ENCODE measurements at regions not wholly inside any gene's neighbourhood (a gene's known extent, or its start where the extent isn't known, plus 50 kb on each side); places are given as distances from the start of the nearest gene placed in this dataset.

GRCh38 chr4:35106091-35106734 is 1138.1 kb downstream of the ARAP2 start:
- Histone ChIP-seq H2BK15ac (ENCODE audit: low read depth, low read length) (no peak overlapping the region), H3T11ph (ENCODE audit: low read length) (no peak overlapping the region), H3K23ac (ENCODE audit: insufficient read length, low read depth, low read length) (no peak overlapping the region), H3K9me3 (ENCODE audit: control insufficient read depth, low read depth, low read length) (no peaks in the 10 kb centered on the region), H3K4ac (ENCODE audit: low read depth, low read length) (no peak overlapping the region), H4K91ac (ENCODE audit: insufficient read length, low read depth, low read length) (no peak overlapping the region), H3K14ac (ENCODE audit: insufficient read depth, low read length) (no peak overlapping the region), H2BK20ac (ENCODE audit: low read depth, low read length, poor library complexity, severe bottlenecking) (no peak overlapping the region), H3K9ac (ENCODE audit: extremely low read depth, insufficient read length, low read length) (no peak overlapping the region), H2AFZ (ENCODE audit: low read length) (no peak overlapping the region), H2BK120ac (ENCODE audit: low read depth, low read length, poor library complexity, severe bottlenecking) (no peak overlapping the region), H3K79me2 (ENCODE audit: insufficient read depth, low read length) (no peaks in the 10 kb centered on the region), H4K8ac (replicated peaks; ENCODE audit: insufficient read length, low read depth, low read length) (no peak overlapping the region), H2BK12ac (ENCODE audit: insufficient read length, low read depth, low read length) (no peak overlapping the region), H3K56ac (ENCODE audit: insufficient read length, low read depth, low read length) (no peak overlapping the region), H2BK5ac (ENCODE audit: insufficient read length, low read length) (no peak overlapping the region), H3K18ac (ENCODE audit: insufficient read length, low read depth, low read length) (no peak overlapping the region), H4K5ac (ENCODE audit: insufficient read length, low read depth, low read length) (no peak overlapping the region), H3K79me1 (ENCODE audit: insufficient read depth, low read depth, low read length, poor library complexity, severe bottlenecking) (no peaks in the 10 kb centered on the region), H3K23me2 (ENCODE audit: insufficient read length, low read depth, low read length, poor library complexity, severe bottlenecking) (no peaks in the 10 kb centered on the region), H3K27me3 (ENCODE audit: insufficient read depth, low read length) (no peaks in the 10 kb centered on the region), H4K20me1 (ENCODE audit: control insufficient read depth, insufficient read depth, insufficient read length) (no peaks in the 10 kb centered on the region), H3K27ac (ENCODE audit: insufficient read length, low read depth, low read length) (no peak overlapping the region), H2AK5ac (ENCODE audit: insufficient read length, low read length) (no peak overlapping the region), H3K4me1 (ENCODE audit: insufficient read depth, low read length) (no peaks in the 10 kb centered on the region), H3K4me2 (ENCODE audit: insufficient read depth, insufficient read length, low read length) (no peak overlapping the region)
- no CpG with 5 or more reads among the region's 13 CpGs for WGBS (ENCODE audit: extremely low coverage, insufficient read length, low lambda C conversion rate)
- Mint-ChIP-seq H3K4me3 (no peak overlapping the region), H3K9me3 (peaks cover 0 to 2% of the 10 kb centered on the region in 2 experiments; a peak in 2 of 5 replicates), H3K27me3 (ENCODE audit: low read depth) (no peaks in the 10 kb centered on the region; the same call in 1 of the 2 replicates), H3K27ac (no peak overlapping the region), H3K4me1 (no peaks in the 10 kb centered on the region), H3K36me3 (ENCODE audit: insufficient read depth in 1 of 3, low read depth in 3 of 3) (no peaks in the 10 kb centered on the region; a peak in 1 of 7 replicates)
- DNase-seq = no peak
- TF ChIP-seq CTCF (conservative IDR thresholded peaks at IDR 0.05) = no peak

Data from H9 (cell line).